GM12891 (cell line): ENCODE measurements at regions not wholly inside any gene's neighbourhood (a gene's known extent, or its start where the extent isn't known, plus 50 kb on each side); places are given as distances from the start of the nearest gene placed in this dataset.

ENCODE experiments used
- DNase-seq: peaks from one replicate; pipeline ENCODE4 v3.0.0; 2011; ENCODE audit warnings: low spot score; ENCODE audit not compliant: insufficient read length
- FAIRE-seq: peaks from 2 replicates; lab custom pipeline; 2011; peaks lifted over from hg19 to GRCh38; lab: Jason Lieb, UNC
- PAX5 ChIP-seq: IDR thresholded peaks from 2 replicates; pipeline ENCODE4 v1.6.1; 2011; ENCODE audit warnings: low read length, moderate library complexity, mild to moderate bottlenecking; ENCODE audit not compliant: insufficient read depth, severe bottlenecking
- POLR2A ChIP-seq: IDR thresholded peaks from 2 replicates; pipeline ENCODE4 v1.6.1; 2011; ENCODE audit warnings: low read depth, low read length, control low read depth
- POLR2AphosphoS5 ChIP-seq: IDR thresholded peaks from 2 replicates; pipeline ENCODE4 v1.6.1; 2011; ENCODE audit warnings: low read depth, low read length, control low read depth
- POU2F2 ChIP-seq: IDR thresholded peaks from 2 replicates; pipeline ENCODE4 v1.6.1; 2011; ENCODE audit warnings: low read depth, mild to moderate bottlenecking, control low read depth, low read length, moderate library complexity
- SPI1 ChIP-seq: IDR thresholded peaks from 2 replicates; pipeline ENCODE4 v1.6.1; 2011; ENCODE audit warnings: low read depth, low read length, control low read depth
- TAF1 ChIP-seq: IDR thresholded peaks from 2 replicates; pipeline ENCODE4 v1.6.1; 2011; ENCODE audit warnings: low read depth, low read length, control low read depth

DNA sequence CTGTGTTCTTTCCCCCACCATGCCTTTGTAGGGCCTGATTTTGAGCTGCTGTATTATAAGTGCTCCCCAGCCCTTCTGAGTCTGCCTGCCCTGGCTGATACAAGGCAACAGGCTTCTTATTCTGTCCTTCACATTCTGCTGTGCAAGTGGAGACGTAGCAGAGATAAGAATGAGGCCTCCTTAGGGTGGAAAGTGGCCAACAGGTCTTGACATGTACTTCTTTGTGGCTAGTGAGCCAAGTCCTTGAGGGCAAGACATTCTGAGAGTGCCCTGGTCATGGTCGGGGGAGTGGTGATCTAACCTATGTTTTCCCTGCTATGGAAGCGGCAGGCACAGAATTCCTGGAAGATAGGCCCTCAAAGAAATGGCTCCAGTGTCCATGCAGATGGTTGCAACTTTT, 235.7 kb upstream of the CADM1 start:
- DNase-seq (no peak), FAIRE-seq (no peak)
- no peak for TF ChIP-seq SPI1
- TF ChIP-seq POLR2A: no peak
- TF ChIP-seq POU2F2: no peak
- no peak for TF ChIP-seq TAF1
- TF ChIP-seq PAX5: no peak

DNA sequence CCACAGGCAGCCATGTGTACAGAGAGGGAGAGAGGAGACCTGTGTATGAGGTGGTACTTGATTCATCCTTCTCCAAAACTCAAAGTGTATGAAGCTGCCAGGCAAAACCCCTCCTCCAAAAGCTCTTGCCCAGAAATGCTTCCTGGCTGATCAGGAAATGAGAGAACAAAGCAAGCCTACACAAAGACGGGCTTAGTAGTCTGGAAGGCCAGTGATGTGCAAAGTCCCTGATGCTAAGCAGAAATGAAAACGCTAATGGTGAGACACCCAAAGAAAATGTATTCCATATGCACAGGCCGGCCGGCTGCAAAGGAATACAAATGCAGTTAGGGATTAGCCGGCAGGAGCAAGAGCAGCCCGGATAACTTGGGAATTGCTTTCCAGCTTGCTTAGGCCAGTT, 234.9 kb upstream of the CADM1 start:
- no peak for DNase-seq
- FAIRE-seq: no peak
- TF ChIP-seq POLR2AphosphoS5 (no peak), POLR2A (no peak), POU2F2 (no peak), PAX5 (no peak), SPI1 (no peak), TAF1 (no peak)

GRCh38 chr11:115737875-115738274, 233.7 kb upstream of the CADM1 start:
- FAIRE-seq: no peak
- TF ChIP-seq POLR2AphosphoS5 (no peak), POLR2A (no peak), SPI1 (no peak), POU2F2 (no peak), TAF1 (no peak), PAX5 (no peak)
- no peak for DNase-seq

DNA sequence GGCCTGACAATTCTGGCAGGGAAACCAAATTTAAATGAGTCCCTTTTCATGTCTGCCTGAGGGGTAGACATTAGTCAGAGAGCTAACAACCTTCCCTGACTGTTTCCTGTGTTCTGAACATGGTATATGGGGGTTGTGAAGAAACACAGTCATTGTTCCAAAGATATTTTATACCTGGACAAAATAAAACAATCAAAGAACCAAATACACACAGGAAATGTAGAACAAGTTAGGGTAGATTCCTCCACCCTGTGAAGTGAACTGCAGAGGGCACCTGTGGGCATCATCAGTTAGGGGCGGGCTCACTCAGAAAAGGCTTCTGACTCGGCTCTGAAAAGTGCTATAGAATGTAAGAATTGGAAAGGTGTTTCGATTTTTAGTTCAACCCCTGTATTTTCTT, 231.9 kb upstream of the CADM1 start:
- TF ChIP-seq POLR2A (no peak), TAF1 (no peak), PAX5 (no peak), POU2F2 (no peak), POLR2AphosphoS5 (no peak), SPI1 (no peak)
- FAIRE-seq (no peak), DNase-seq (no peak)

DNA sequence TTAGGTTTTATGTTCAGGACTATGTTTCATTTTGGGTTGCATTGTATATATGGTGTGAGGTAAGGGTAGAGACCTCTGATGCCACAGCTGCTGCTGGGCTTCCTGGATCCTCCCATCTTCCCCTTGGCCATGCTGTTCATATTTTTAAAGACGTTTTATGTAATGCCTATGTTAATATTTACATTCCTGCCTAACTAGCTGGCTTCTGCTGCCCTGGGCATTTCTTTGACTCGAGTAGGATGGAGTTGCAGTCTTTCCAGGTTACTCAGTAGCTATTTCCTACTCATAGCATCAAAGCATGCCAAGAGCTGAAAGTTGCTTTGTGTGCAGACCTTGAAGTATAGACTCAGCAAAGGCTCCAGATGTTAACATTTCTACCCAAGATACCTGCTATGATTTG, 220.5 kb upstream of the CADM1 start:
- DNase-seq (no peak), FAIRE-seq (no peak)
- TF ChIP-seq TAF1: no peak
- TF ChIP-seq POLR2A: no peak
- TF ChIP-seq SPI1: no peak
- TF ChIP-seq PAX5: no peak
- no peak for TF ChIP-seq POU2F2
- TF ChIP-seq POLR2AphosphoS5: no peak

- no peak for TF ChIP-seq POU2F2
- TF ChIP-seq TAF1: no peak
- TF ChIP-seq PAX5: no peak
- no peak for TF ChIP-seq SPI1
- no peak for TF ChIP-seq POLR2AphosphoS5
- no peak for TF ChIP-seq POLR2A
- no peak for FAIRE-seq
- DNase-seq: no peak
Observed at GRCh38 chr11:115722711-115723110, 218.5 kb upstream of the CADM1 start.

DNA sequence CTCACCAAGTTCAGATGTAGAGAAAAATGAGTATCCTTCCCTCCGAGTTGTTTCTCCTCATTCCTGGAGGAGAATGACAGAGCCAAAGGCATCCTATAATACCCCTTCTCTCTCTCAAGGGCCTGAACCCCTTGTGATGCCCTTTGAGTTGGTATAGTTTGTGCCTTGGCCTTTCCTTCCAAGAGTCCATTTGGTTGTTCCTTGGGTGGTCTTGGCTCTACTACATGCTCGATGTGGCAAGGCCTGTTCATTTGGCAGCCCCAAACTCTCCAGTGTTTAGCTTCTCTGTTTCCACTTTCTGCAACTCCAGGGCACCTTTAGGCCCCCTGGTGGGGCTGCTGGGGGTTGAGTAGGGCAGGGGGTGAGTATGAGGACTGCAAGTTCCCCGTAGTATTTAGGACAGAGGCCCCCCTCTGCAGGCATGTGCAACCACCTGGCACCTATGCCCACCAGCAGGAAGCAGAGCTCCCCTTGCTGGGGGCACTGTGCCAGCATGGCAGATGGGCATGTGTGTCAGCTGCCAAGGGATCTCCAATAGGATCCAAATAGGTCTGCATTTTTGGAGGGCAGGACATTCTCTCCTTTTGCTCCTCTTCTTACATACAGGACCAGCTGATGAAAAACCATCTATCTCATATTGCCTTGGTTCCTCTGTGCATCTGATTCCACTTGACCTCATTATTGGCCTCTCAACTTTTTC, 217.2 kb upstream of the CADM1 start:
- TF ChIP-seq PAX5: no peak
- TF ChIP-seq POU2F2: no peak
- no peak for TF ChIP-seq SPI1
- no peak for TF ChIP-seq TAF1
- TF ChIP-seq POLR2A: no peak
- TF ChIP-seq POLR2AphosphoS5: no peak
- DNase-seq (no peak), FAIRE-seq (no peak)

DNA sequence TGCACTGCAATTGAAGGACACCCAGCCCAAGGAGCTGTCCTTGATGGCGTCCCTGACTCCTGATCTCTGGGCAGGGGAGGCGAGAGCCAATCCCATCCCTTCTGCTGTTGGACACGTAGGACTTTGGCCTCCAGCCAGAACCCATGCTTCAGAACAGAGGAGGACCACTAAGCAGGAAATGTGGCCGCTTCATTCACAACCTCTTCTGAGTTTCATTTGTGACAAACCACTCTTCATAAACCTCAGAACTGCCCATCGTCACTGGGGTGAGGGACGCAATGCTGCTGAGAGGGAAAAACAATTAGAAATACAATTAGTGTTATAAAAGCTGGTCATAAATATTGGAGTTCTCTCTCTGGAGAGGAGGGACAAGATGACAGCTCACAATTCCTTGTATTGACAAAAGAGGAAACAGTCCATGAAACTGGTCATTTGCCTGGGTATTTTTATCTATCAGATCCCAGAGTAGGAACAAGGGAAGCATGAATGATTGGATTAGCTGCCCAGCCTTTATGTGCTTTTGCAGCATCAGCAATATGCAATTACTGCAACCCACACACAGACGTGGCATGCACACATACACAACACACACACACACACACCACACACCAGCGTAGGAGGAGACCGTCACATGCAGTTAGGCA, 216.5 kb upstream of the CADM1 start:
- FAIRE-seq: no peak
- no peak for DNase-seq

DNA sequence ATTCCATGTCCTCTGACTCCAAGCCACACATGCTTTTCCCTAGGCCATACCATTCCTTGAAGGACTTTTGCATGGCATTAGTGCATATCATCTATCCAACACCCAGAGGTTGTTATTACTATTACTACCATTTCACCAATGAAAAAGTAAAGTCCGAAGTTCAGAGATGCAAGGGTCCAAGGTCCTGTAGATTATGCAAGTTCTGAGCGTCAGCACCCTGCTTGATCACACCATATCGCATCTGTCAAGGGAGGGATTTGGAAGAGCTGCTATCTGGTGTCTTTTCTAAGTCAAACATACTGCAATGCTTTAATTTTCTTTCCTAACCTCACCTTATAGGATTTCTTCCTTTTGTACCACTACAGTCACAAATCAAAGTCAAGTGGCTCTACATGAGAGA, 214.7 kb upstream of the CADM1 start:
- no peak for FAIRE-seq
- no peak for TF ChIP-seq POLR2A
- no peak for DNase-seq

More for the DNA sequence above, 216.5 kb upstream of the CADM1 start:
- TF ChIP-seq POLR2A (no peak), POLR2AphosphoS5 (no peak), POU2F2 (no peak), TAF1 (no peak), PAX5 (no peak), SPI1 (no peak)

- DNase-seq: no peak
- no peak for TF ChIP-seq PAX5
- no peak for TF ChIP-seq TAF1
- no peak for TF ChIP-seq POLR2AphosphoS5
- TF ChIP-seq SPI1: no peak
- TF ChIP-seq POU2F2: no peak
- TF ChIP-seq POLR2A: no peak
- FAIRE-seq: no peak
Observed at GRCh38 chr11:115718106-115718505, 213.9 kb upstream of the CADM1 start.
